Smooth muscle cell (in vitro differentiated cells): ENCODE measurements at regions not wholly inside any gene's neighbourhood (a gene's known extent, or its start where the extent isn't known, plus 50 kb on each side); places are given as distances from the start of the nearest gene placed in this dataset.

Source experiments
- DNase-seq: peaks from one replicate; lab custom pipeline; 2025; ENCODE audit not compliant: unreplicated experiment; lab: John Stamatoyannopoulos, UW
- H2AFZ ChIP-seq: fragments of 200-600 bp; sonication (generic); 2 replicates; pipeline ENCODE4 v1.6.0; 2016; ENCODE audit warnings: antibody characterized with exemption, low read depth, mild to moderate bottlenecking
- H3F3A ChIP-seq: fragments of 200-600 bp; sonication (generic); 2 replicates; pipeline ENCODE4 v1.6.0; 2017; ENCODE audit warnings: antibody characterized with exemption, low read depth
- H3K27ac ChIP-seq: fragments of 200-600 bp; sonication (generic); 2 replicates; pipeline ENCODE4 v1.5.1; 2016; ENCODE audit warnings: low read depth, mild to moderate bottlenecking
- H3K27me3 ChIP-seq: fragments of 200-600 bp; sonication (generic); 2 replicates; pipeline ENCODE4 v1.6.1; 2016; ENCODE audit warnings: low read depth, mild to moderate bottlenecking
- H3K36me3 ChIP-seq: fragments of 200-600 bp; sonication (generic); 2 replicates; pipeline ENCODE4 v1.5.1; 2016; ENCODE audit warnings: low read depth
- H3K4me1 ChIP-seq: fragments of 200-600 bp; sonication (generic); 2 replicates; pipeline ENCODE4 v1.5.1; 2016; ENCODE audit warnings: low read depth
- H3K4me2 ChIP-seq: fragments of 200-600 bp; sonication (generic); 2 replicates; pipeline ENCODE4 v1.6.0; 2016; ENCODE audit warnings: mild to moderate bottlenecking
- H3K4me3 ChIP-seq: fragments of 200-600 bp; sonication (generic); 2 replicates; pipeline ENCODE4 v1.5.1; 2016; ENCODE audit warnings: mild to moderate bottlenecking
- H3K79me2 ChIP-seq: fragments of 200-600 bp; sonication (generic); 2 replicates; pipeline ENCODE4 v1.6.0; 2016; ENCODE audit warnings: low read depth, mild to moderate bottlenecking
- H3K9ac ChIP-seq: fragments of 200-600 bp; sonication (generic); 2 replicates; pipeline ENCODE4 v1.6.0; 2016; ENCODE audit warnings: low read depth
- H3K9me3 ChIP-seq: fragments of 200-600 bp; sonication (generic); replicated peaks from 2 replicates; pipeline ENCODE4 v1.5.1; 2016; ENCODE audit warnings: low read depth
- H4K20me1 ChIP-seq: fragments of 200-600 bp; sonication (generic); 2 replicates; pipeline ENCODE4 v1.6.0; 2016; ENCODE audit warnings: low read depth
- CTCF ChIP-seq: fragments of 200-600 bp; sonication (generic); IDR thresholded peaks from 2 replicates; pipeline ENCODE4 v1.5.1; 2017; ENCODE audit warnings: borderline replicate concordance, mild to moderate bottlenecking, antibody characterized with exemption; ENCODE audit not compliant: insufficient read depth, poor library complexity, severe bottlenecking
- WGBS: methylation state at CpG from one replicate; pipeline ENCODE4 v1.1.7; 2016; ENCODE audit warnings: low lambda C conversion rate; 5-methylcytosine and 5-hydroxymethylcytosine counted together

DNA sequence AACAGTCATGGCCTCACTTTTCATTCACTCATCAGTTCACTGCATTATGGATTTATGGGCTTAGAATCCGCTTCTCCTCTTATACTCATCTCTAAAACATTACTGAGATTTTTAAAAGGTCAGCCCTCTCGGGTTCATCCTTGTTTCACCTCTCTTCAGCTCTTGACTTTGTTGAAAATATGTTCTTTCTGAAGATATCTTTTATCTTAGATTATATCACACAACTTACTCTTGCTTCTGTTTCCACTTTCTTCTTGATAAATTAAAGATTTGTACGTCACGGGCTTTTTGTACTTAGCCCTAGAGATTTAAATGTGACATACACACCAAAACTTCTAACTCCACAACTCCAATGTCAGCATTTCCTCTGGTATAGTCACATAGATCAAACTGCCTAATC lies 342.5 kb upstream of the TMEM229A start:
- no peak for DNase-seq
- Histone ChIP-seq H3K4me3 (no peak overlapping the region), H3K9ac (no peak overlapping the region), H3K79me2 (no peaks in the 10 kb centered on the region), H2AFZ (no peak overlapping the region), H4K20me1 (no peaks in the 10 kb centered on the region), H3K36me3 (no peaks in the 10 kb centered on the region), H3K27ac (no peak overlapping the region), H3K4me1 (no peaks in the 10 kb centered on the region), H3K9me3 (no peaks in the 10 kb centered on the region), H3K4me2 (no peak overlapping the region), H3K27me3 (no peaks in the 10 kb centered on the region), H3F3A (no peaks in the 10 kb centered on the region)
- TF ChIP-seq CTCF = no peak
- 86% methylated on average over 4 of the region's 4 CpGs for WGBS

GRCh38 chr7:124369310-124369709 lies 336.4 kb upstream of the TMEM229A start:
- Histone ChIP-seq H3K27me3 (no peaks in the 10 kb centered on the region), H3K4me1 (peaks cover 8% of the 10 kb centered on the region), H3K9me3 (no peaks in the 10 kb centered on the region), H2AFZ (no peak overlapping the region), H3K27ac (no peak overlapping the region), H4K20me1 (no peaks in the 10 kb centered on the region), H3K9ac (no peak overlapping the region), H3K79me2 (no peaks in the 10 kb centered on the region), H3K36me3 (no peaks in the 10 kb centered on the region), H3K4me2 (no peak overlapping the region), H3K4me3 (no peak overlapping the region), H3F3A (no peaks in the 10 kb centered on the region)
- TF ChIP-seq CTCF = no peak
- WGBS = 87% methylated on average over 1 of the region's 1 CpG
- no peak for DNase-seq

DNA sequence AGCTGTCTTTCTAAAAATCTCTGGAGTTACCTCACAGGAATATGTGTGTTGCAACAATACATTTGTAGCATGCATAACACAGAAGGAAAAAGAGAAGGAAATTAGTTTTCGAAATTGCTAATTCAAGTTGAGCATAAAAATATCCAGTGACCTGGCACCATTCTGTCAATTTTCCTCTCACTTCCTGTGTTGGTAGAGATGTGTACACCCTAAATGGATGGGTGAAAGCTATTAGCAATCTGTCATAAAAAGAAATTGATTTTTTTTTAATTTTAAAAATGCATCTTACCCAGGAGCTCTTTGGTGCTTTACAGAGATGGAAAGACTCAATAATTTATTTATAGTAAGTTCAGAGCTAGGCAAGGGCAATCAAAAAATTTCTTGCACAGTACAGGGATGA lies 333.3 kb upstream of the TMEM229A start:
- Histone ChIP-seq H3K4me1 (peaks cover 8% of the 10 kb centered on the region), H2AFZ (no peak overlapping the region), H3K9ac (no peak overlapping the region), H3F3A (no peaks in the 10 kb centered on the region), H3K4me2 (no peak overlapping the region), H3K4me3 (no peak overlapping the region), H3K36me3 (no peaks in the 10 kb centered on the region), H3K79me2 (no peaks in the 10 kb centered on the region), H3K27ac (no peak overlapping the region), H4K20me1 (no peaks in the 10 kb centered on the region), H3K9me3 (no peaks in the 10 kb centered on the region), H3K27me3 (no peaks in the 10 kb centered on the region)
- 100% methylated on average over 1 of the region's 1 CpG for WGBS
- TF ChIP-seq CTCF = no peak
- DNase-seq = no peak

GRCh38 chr7:124364283-124364682 lies 331.4 kb upstream of the TMEM229A start:
- WGBS = 54% methylated on average over 1 of the region's 1 CpG
- no peak overlapping the region for H3K4me3 ChIP-seq
- H3K9me3 ChIP-seq = no peaks in the 10 kb centered on the region
- H3F3A ChIP-seq = no peaks in the 10 kb centered on the region
- H3K36me3 ChIP-seq = no peaks in the 10 kb centered on the region
- no peak for TF ChIP-seq CTCF
- no peak overlapping the region for H3K27ac ChIP-seq
- no peak overlapping the region for H2AFZ ChIP-seq
- H4K20me1 ChIP-seq = no peaks in the 10 kb centered on the region
- no peak for DNase-seq
- H3K27me3 ChIP-seq = no peaks in the 10 kb centered on the region
- H3K9ac ChIP-seq = no peak overlapping the region
- H3K4me1 ChIP-seq = peaks cover 3% of the 10 kb centered on the region
- H3K79me2 ChIP-seq = no peaks in the 10 kb centered on the region
- no peak overlapping the region for H3K4me2 ChIP-seq
